ENCODE measurements at regions not wholly inside any gene's neighbourhood (a gene's known extent, or its start where the extent isn't known, plus 50 kb on each side); places are given as distances from the start of the nearest gene placed in this dataset.
A peak's percentile ranks its signal among the peaks of the same experiment; 100 is the strongest.

- DNase-seq: no peak
Observed at GRCh38 chr3:150035910-150036612, 65.4 kb upstream of the PFN2 start.

- DNase-seq: no peak
Observed at GRCh38 chr3:150035301-150035779, 64.6 kb upstream of the PFN2 start.

GRCh38 chr3:150033721-150034120 lies 63.0 kb upstream of the PFN2 start:
- no peak for DNase-seq

GRCh38 chr3:150030841-150031240 lies 60.1 kb upstream of the PFN2 start:
- DNase-seq: no peak

GRCh38 chr3:150023239-150023636 lies 52.5 kb upstream of the PFN2 start:
- no peak for DNase-seq

- DNase-seq: peak in 1 of 56 donors; percentile 9
Observed at GRCh38 chr3:150022381-150023238, 51.9 kb upstream of the PFN2 start.

GRCh38 chr3:150020527-150020926 lies 49.8 kb upstream of the PFN2 start:
- no peak for DNase-seq

Data from amygdala (tissue), 56 donors.